Ovary (tissue), 7 donors: ENCODE measurements at regions not wholly inside any gene's neighbourhood (a gene's known extent, or its start where the extent isn't known, plus 50 kb on each side); places are given as distances from the start of the nearest gene placed in this dataset.

Source experiments
- DNase-seq, 5 donors: peaks; one replicate each; pipeline ENCODE4 v3.0.0-alpha.2; 2019 to 2020
- H3K27ac ChIP-seq, 2 donors: fragments of 200-600 bp; one replicate each; pipeline versions ENCODE4 v1.5.1 to v1.8.0; 2019 to 2022
- H3K27me3 ChIP-seq: fragments of 200-600 bp; one replicate; pipeline ENCODE4 v1.8.0; 2022
- H3K36me3 ChIP-seq: fragments of 200-600 bp; sonication (generic); one replicate; pipeline ENCODE4 v1.5.1; 2019
- H3K4me1 ChIP-seq: one replicate; pipeline ENCODE4 v1.8.1; 2013; ENCODE audit warnings: mild to moderate bottlenecking, moderate library complexity; ENCODE audit not compliant: insufficient read depth
- H3K4me3 ChIP-seq: fragments of 200-600 bp; sonication (generic); one replicate; pipeline ENCODE4 v1.5.1; 2017
- H3K9me3 ChIP-seq, 2 donors: fragments of 200-600 bp in 1 of 2; sonication (generic) in 1 of 2; one replicate each; pipeline versions ENCODE4 v1.5.1 to v1.8.1; 2013 to 2019; ENCODE audit warnings: mild to moderate bottlenecking in 1 of 2, moderate library complexity in 1 of 2
- CTCF ChIP-seq, 3 donors: fragments of 450-650 bp in 2 of 3; fragments of 200-600 bp in 1 of 3; IDR thresholded peaks; one replicate each; pipeline versions ENCODE4 v1.5.1 to v1.8.0; 2016 to 2022; ENCODE audit warnings: antibody characterized with exemption in 3 of 3, mild to moderate bottlenecking in 1 of 3
- EP300 ChIP-seq: sonication (generic); formaldehyde crosslinking; IDR thresholded peaks from one replicate; pipeline ENCODE4 v1.6.1; 2017; ENCODE audit warnings: antibody characterized with exemption
- POLR2A ChIP-seq: fragments of 450-650 bp; IDR thresholded peaks from one replicate; pipeline ENCODE4 v1.6.1; 2017; ENCODE audit warnings: antibody characterized with exemption, mild to moderate bottlenecking, moderate library complexity
- WGBS, 3 donors: extraction: QIAGEN DNeasy Blood & Tissue Kit in 1 of 3; methylation state at CpG; one replicate each; pipeline versions ENCODE4 v1.1.5 to v1.1.7; 2013 to 2017; 5-methylcytosine and 5-hydroxymethylcytosine counted together
- intact Hi-C, 4 donors: fragments of 100-400 bp; cut with DNase I; formaldehyde crosslinking; loops; one replicate each; pipeline versions ENCODE4 v1.11.0 to v1.15.1; 2022 to 2023
- donor health status: DM: no; HTN: no; CAD: no; lungs with moderate emphysema.
- donor health status: DM: no; HTN: no; CAD: no.
- donor health status: Bipolar disorder and iron deficiency.
- donor health status: DM: no; HTN: no; CAD: no.
- donor health status: DM: yes; HTN: yes; CAD: no.

- Histone ChIP-seq H3K36me3 (no peaks in the 10 kb centered on the region), H3K4me3 (no peak overlapping the region), H3K27me3 (no peaks in the 10 kb centered on the region), H3K9me3 (no peaks in the 10 kb centered on the region), H3K4me1 (no peaks in the 10 kb centered on the region), H3K27ac (no peak overlapping the region)
- peak in 1 of 5 donors; percentile 30 for DNase-seq
- intact Hi-C loops, result no loop called here
- 70 to 83% (median 73%) methylated on average over 8 of the region's 8 CpGs for WGBS, 3 donors
- TF ChIP-seq EP300, result no peak
- TF ChIP-seq POLR2A, result no peak
- no peak for TF ChIP-seq CTCF (IDR thresholded peaks at IDR 0.05)
Measured at GRCh38 chr6:43970913-43971775, 156.1 kb downstream of the MRPL14 start.

- H3K27me3 ChIP-seq, result no peaks in the 10 kb centered on the region
- H3K27ac ChIP-seq, result no peak overlapping the region
- no peaks in the 10 kb centered on the region for H3K9me3 ChIP-seq
- intact Hi-C loops, result no loop called here
- WGBS, 3 donors, result 78 to 91% (median 86%) methylated on average over 3 of the region's 3 CpGs
- no peak for DNase-seq
- no peak for TF ChIP-seq EP300
- TF ChIP-seq CTCF (IDR thresholded peaks at IDR 0.05), result no peak
- no peak for TF ChIP-seq POLR2A
- H3K4me3 ChIP-seq, result no peak overlapping the region
- no peaks in the 10 kb centered on the region for H3K4me1 ChIP-seq
- H3K36me3 ChIP-seq, result no peaks in the 10 kb centered on the region
Measured at GRCh38 chr6:43970068-43970912, 157.0 kb downstream of the MRPL14 start.

GRCh38 chr6:43969158-43969981 is 157.9 kb downstream of the MRPL14 start:
- Histone ChIP-seq H3K36me3 (no peaks in the 10 kb centered on the region), H3K9me3 (no peaks in the 10 kb centered on the region), H3K4me3 (no peak overlapping the region), H3K27ac (no peak overlapping the region), H3K4me1 (no peaks in the 10 kb centered on the region), H3K27me3 (no peaks in the 10 kb centered on the region)
- WGBS, 3 donors, result 83 to 87% (median 85%) methylated on average over 11 of the region's 11 CpGs
- intact Hi-C loops, result no loop called here
- TF ChIP-seq EP300 (no peak), CTCF (IDR thresholded peaks at IDR 0.05) (no peak), POLR2A (no peak)
- no peak for DNase-seq
